ENCODE measurements at regions not wholly inside any gene's neighbourhood (a gene's known extent, or its start where the extent isn't known, plus 50 kb on each side); places are given as distances from the start of the nearest gene placed in this dataset.

DNA sequence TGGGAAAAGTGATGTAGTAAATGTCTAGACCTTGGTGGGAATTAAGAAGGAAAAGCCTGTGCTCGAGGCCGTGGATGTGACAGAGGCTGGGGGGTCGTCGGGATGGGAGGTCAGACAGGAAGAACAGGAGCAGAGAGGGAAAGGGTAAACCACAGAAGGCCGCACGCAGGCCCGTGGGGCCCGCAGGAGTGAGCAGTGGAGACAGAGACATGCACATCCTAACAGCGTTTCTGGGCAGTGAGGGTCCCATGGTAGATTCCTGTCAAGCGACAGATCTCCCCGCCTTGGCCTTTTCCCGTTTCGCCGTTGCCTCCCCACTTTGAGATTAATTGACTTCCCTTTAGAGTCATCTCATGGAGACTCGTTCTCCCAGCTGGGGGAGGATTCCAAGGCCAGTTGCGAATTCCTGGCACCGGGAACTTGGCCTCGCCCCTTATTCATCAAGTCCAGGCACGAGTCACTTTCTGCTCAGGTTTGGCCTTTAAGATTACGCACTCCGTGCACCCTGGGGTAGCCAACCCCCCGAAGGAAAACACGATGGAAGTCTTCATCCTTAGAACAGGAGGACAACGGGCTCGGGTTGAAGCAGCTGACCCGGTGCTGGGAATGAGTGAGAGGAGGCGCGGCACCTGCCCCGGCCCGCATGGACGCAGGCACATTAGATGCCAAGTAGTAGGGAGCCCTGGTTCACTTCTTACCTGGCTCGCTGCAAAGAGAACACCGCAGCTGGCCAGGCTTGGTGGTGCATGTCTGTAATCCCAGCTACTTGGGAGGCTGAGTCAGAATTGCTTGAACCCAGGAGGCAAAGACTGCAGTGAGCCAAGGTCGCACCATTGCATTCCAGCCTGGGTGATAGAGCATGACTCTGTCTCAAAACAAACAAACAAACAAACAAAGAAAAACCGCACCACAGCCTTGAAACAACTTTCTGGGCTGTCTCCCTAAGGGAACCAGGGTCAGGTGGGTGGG, 315.2 kb upstream of the SHH start:
- DNase-seq (ENCODE audit: low read depth), result no peak

DNA sequence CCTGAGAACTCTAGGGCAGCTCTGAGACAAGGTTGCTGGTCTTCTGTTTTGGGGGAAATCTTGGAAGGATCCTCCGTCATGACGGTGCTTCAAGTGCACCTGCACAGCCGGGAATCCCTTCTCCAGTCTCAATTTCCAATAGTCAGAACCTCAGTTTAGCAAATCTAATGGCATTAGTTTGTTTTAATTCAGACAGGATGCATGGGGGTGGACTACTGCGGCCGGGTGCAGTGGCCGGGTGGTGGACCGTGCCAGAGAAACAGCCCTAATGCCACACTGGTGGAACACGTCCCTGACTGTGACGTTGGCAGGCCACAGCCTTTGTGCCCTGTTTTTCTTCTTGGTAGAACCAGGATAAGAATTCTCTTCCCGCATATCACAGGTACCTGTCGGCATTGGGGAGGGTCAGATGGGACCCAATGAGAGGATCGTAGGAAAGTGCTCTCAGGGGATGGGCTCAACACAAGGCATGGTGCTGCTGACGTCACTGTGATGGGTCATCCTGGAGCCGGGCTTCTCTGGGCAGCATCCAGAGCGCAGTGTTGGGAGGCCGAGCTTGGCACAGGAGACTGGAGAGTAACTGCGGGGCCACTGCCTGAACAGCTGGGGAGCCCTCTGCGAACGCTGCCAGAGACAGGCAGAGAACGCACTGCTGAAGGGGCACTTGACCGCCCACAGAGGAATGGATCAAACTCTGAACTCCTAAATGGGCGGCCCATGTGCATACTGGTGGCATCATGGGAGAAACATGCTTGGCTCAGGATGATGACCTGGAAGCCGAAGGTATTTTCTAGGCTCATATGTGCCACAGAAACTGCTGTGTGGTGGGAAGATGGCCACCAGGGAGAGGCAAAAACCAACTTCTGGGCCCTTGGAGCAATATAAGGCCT, 313.8 kb upstream of the SHH start:
- DNase-seq (ENCODE audit: low read depth), result no peak

DNA sequence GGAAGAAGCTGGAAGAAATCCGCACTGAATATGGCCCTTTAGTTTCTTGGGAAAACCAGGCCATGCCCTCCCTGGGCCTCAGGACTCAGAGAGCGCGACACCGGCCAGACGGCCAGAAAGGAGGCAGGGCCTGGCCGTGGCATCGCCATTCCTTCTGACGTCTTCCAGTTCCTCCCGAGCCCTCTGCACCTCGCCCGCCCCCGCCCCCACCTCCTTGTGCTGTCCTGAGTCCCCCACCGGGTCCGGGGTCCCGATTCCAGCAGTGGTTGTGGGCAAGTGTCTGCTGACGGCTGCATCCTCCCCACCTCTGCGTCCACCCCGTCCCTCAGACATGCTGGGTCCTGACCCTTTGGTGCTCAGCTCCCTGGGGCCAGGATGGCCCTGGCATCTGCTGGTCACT, 312.1 kb upstream of the SHH start:
- no peak for DNase-seq (ENCODE audit: low read depth)

DNA sequence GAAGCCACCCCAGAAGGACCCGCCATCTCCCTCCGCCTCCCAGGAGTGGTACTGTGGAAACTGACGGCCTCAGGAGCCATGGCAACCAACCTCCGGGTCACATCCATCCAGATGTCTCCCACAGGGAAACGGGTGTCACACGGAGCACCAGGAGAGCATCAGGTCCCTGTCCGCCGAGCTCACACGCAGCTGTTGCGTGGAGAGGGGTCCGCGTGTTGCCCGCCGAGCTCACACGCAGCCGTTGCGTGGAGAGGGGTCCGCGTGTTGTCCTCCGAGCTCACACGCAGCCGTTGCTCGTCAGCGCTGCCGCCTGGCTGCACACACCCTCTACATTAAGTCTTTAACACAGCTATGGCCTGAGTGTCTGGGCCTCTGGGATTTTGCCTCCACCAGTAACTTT, 311.1 kb upstream of the SHH start:
- DNase-seq (ENCODE audit: low read depth), result no peak

DNA sequence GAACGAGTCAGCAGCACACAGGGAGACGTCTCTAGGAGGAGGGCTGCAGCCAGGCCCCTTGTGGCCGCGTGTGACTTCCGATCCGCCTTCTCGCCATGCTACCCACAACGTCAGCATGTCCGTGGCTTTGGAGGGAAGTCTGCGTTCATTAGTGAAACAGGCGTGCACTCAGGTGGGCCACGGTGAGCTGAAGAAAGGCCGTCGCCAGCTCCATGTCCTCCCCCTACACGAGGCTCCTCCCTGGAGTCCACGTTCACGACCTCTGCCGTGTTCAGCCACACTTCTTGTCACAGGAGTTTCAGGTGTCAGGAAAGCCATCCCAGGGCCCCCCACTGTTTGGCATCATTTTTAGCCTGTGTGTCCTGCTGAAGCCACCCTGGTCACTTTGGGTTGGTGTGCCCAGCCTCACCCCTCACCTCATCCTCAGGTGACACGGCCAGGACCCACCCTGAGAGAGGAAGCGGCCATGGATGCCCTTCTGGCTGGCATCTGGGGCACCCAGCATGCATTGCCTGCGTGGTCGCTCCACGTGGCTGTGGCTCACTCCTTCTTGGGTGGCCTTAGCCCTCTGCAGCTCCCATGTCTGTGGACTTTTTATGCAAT, 310.6 kb upstream of the SHH start:
- no peak for DNase-seq (ENCODE audit: low read depth)

DNA sequence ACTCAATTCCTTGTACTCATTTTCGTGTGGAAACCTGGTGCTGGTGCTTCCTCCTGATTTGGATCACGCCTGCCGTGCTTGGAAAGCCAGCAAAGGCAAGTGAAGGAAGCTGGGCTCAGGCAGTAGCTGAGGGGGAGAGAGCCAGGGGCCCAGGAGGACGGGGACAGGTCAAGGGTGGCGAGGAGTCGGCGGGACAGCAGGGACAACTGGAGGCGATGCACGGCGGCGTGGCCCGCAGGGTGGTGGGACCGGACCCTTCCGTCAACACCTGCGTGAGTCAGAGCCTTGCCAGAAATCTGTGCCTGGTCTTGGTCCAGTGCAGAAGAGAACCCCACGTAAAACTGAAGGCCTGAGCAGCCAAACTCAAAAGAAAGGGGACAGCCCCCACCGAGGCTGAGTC, 309.7 kb upstream of the SHH start:
- no peak for DNase-seq (ENCODE audit: low read depth)

DNA sequence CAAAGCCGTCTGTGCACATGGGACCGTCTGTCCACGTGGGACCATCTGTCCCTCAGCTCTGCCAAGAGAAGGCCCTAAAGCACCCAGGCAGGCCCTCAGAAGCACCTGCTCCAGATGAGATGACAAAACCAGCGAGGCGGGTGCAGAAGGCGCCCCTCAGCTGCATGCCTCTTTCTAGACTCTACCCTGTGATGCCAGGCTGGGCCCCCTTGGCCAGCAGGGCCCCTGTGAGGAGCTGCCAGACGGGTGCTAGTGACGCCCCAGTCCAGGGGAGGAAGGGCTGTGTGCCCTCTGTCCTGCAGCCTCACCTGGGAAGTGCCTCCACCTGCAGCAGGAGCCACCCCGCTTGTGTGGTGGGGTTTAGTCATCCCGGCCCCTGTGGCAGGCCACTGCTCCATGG, 309.2 kb upstream of the SHH start:
- DNase-seq (ENCODE audit: low read depth), result no peak

DNA sequence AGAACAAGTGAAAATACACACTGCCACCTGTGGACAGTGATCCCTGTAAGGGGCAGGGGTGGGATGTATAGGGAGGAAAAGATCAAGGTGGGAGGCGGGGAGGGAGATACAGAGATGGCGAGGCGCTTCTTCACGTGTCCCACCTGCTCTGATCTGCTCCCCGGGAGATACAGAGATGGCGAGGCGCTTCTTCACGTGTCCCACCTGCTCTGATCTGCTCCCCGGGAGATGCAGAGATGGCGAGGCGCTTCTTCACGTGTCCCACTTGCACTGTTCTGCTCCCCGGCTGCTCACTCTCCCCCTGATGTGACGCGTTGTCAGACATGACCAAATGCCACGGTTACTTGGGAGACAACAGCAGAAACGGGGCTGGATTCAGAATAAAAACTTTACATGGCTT, 308.3 kb upstream of the SHH start:
- DNase-seq (ENCODE audit: low read depth), result no peak

DNA sequence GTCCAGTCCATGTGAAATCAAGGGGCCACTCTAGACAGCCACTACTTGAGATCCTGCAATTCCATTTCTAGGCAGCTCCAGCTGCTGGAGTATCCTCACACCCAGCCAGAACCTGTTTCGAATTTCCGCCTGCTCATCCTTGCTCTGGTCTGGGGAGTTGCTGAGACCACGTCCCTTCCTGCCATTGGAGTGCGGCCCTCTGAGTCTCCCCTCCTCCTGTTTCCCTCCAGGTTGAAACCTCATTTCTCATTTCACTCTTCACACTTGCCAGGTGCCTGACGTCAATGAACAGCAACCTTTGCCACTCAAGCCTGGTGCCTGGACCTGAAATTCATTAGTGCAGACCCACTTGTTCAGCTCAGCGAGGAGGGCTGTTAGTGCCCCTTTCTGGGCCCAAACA, 307.5 kb upstream of the SHH start:
- no peak for DNase-seq (ENCODE audit: low read depth)

DNA sequence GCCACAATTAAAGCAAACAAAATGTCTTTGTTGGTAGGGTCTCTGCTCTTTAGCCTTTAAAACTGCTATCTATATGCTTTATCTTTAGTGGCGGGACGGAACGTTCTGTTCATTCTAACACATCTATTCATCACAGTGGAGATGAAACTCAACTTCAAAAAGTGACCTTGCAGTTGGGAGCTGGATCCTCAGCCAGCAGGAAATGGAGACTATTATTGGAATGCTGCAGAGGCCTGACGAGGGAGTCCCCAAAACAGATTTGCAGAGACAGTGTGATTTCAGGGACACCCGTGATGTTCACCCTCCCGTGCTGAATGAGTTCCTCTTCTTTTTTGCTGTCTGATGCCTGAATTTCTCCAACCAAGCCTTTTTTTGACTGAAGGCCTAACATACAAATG, 306.0 kb upstream of the SHH start:
- no peak for DNase-seq (ENCODE audit: low read depth)

DNA sequence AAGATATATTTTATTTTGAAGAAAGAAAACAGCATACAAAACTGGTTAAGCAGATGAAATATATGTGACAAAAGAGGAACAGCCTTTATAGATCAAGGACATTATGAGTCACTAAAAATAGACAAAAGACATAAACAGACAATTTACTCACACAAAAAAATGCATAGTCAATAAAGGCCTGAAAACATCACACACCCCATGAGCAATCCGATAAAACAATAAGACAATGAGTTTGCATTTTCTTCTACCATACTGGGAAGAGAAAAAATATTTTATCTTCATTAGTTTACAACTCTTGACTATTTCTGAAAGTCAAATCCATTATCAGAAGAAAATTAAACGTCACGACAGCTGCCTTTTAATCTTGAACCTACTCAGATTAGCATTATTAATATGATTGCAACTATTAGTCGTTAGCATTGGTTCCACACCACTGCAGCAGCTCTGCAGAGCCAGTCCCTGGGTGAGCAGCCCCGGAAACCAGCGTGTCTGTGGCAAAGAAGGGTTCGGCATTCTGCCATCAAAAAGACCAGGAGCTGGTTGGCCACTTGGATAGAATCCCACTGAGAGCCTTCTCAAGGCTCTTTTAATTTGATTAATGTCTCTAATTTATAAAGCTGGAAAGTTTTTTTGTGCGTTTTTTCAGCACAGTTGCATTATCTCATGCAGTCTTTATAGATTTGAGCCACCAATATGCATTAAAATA, 305.4 kb upstream of the SHH start:
- DNase-seq (ENCODE audit: low read depth), result no peak

DNA sequence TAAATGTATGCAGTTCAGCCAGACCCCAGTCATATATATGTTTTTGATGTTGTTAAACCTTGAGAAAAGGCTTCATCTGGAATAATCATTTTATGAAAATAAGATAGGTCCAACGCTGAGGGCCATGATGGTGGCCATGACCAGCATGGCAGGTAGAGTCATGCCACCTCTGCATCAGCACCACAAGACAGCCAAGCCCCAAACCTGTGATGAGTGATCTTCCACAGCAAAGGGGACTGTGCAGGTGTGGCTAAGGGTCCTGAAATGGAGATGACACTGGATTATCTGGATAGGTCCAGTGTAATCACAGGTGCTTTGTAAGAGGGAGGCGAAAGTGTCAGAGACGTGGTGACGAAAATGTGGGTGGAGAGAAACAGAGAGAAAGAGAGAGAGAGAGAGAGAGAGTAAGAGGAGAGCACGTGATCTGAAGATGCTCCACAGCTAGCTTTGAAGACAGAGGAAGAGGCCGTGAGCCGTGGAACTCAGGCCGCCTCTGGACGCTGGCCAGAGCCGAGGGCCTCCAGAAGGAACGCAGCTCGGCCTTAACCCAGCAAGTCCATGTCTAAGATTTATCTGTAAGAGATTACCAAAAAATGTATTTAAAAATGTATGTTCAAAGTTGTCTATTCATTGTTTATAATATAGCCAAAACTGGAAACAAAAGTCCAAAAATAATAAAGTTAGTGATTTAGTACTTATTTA, 304.4 kb upstream of the SHH start:
- DNase-seq (ENCODE audit: low read depth), result no peak

DNA sequence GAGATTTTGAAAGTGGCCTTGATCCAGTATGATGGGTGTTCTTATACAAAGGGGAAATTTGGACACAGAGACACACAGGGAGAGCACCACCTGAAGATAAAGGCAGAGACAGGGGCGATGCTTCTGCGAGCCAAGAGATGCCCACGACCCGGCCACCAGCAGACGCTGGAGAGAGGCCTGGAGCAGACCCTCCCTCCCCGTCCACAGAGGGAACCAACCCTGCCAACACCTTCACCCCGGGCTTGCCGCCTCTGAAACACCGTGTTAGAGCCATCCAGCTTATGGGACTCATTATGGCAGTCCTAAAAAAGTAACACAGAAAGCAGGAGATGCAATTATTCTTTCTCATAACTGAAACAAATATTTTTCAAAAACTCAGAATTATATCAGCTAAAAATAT, 303.3 kb upstream of the SHH start:
- no peak for DNase-seq (ENCODE audit: low read depth)

DNA sequence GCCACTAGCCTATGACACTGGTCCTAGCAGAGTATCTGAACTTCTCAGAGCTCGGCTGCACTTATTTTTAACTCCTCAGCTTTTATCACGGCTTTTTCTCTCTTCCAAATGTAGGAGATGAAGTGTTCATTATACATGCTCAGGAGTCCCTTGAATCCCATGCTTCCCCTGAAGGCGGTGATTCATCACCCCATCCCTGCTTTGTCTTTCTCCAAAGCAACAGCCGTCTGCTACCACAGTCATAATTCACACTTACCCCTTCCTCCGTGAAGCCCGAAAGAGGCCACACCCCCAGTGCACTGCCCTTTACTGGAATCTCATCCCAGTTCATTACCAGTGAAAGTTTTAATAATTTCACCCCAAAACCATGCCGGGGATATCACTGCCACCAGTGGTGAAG, 301.5 kb upstream of the SHH start:
- DNase-seq (ENCODE audit: low read depth), result no peak

DNA sequence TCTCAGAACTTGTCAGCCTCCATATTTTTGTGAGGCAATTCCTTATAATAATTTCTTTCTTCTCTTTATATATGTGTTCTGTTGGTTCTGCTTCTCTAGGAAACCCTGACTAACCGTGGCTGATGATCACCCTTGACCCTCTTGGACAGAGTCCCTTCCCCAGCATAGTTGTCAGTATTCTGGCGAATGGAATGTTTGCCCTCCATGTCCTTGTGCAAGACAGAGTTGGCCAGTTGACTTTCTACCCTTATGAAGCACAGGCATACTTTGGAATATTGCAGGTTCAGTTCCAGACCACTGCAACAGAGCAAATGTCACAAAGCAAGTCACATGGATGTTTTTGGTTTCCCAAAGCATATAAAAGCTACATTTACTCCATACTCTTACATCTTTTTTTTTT, 297.7 kb upstream of the SHH start:
- DNase-seq (ENCODE audit: low read depth), result no peak

DNA sequence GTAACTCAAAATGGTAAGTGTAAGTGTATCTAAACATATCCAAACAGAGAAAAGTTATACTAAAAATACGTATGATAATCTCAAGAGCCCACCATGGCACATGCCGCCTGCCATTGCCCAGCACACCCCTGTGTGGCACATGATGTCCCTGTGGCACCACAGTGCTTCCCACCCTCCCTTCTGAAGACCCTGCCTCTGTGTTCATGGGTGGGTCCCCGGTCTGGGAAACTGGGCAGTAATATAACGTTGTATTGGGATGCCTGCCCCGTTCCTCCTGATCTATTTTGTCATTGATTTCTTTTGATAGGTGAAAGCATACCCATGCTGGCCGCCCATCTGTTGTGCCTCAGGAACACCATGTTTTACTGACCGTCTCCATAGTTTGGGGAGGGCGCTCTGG, 296.8 kb upstream of the SHH start:
- no peak for DNase-seq (ENCODE audit: low read depth)

DNA sequence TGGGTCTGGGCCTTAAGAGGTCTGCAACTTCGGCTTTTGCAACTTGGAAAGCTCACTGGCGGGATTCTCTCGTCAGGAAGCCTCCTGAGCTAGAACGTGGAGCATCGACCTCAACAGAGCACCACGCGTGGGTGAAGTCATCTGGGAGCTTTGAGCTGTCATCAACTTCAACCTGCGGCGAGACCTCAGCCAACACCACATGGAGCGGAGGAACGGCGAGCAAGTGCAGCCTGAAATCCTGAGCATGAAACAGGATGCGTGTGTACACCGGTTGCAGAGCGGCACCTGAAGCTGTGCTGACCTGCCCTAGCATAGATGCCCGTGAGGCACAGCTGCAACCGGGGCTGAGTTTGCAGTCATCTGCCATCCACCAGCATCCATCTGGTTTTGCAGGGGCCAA, 295.7 kb upstream of the SHH start:
- DNase-seq (ENCODE audit: low read depth), result no peak

DNA sequence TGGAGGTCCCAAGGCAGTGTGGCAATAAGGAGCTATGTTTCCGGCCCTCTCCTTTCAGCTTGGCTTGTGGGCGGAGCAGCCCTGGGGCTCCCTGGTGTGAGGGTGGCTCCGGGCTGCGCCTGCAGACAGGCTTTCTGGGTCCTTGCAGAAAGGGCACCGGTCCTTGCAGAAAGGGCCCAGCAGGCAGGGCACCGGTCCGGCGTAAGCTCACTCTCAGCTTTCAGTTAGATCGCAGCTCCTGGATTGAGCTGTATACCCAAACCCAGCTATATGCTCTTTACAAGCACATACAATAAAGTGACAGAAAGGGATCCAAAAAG, 293.8 kb upstream of the SHH start:
- no peak for DNase-seq (ENCODE audit: low read depth)

DNA sequence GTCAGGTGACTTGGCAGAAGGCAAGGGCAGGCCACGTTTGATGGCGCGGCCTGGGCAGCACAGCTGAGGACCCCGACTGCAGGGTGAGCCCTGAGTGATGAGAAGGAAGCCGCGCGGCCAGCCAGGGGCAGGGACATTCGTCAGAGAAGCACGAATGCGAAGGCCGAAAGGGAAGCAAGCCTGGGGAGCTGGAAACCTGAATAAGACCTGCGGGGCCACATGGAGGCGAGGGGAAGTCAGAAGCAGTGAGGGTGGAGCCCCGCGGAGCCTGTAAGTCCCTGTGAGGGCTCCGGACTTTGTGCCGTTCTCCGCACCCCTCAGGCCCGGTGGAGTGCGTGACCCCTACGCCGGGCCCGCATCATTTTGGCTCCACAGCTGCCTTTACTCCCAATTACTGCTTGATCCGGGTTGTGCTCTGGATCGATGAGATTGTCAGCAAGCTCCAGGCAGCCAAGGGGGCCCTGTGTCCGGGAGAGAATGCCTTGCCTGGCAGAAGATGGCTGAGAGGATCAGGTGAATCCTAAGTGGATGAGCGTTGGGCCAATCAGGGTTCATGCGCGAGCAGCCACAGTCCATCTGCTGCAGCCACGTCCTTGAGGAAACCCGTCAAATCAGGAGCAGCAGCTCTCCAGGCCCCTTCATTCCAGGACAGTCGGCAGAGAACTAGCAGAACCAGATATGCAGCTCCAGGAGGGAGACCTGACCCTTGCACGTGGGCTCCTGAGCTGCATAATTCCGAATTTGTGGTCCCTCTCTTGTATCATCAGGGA, 293.3 kb upstream of the SHH start:
- no peak for DNase-seq (ENCODE audit: low read depth)

DNA sequence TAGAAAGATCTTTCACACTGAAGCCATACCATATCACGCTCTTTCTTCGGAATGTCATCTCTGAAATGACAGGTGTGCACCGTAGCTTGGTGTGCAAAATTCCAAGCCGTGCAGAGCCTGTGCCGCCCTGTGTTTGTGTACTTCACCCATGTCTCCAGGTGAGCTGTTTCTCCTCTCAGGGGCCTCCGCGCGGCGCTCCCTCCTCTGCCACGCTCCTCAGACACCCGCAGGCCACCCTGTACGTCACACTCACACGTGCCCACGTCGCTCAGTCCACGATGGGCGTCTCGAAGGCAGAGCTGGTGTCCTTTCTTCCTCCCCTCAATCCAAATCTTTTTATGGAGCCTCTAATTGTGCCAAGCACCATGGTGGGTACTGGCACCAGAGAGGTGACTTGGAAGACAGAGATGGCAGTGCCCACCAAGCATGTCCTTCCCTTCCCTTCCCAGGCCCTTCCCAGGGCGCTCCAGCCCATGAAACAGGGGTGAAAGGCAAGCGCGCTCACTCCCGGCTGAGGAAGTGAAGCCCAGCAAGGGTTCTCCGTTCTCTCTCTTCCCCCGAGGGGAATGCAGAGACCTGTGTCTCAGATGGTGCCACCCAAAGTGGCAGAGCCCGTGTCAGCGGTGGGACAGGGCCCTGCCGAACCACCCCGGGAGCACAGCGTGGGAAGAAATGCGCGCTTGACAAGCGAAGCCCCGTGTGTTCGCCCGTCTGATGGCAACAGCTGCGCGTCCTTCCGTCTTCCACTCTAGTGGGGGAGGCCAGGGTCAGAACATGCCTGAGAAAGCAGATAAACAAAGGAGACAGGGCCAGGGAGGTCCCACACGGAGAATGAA, 292.5 kb upstream of the SHH start:
- no peak for DNase-seq (ENCODE audit: low read depth)
